Endometrial microvascular endothelial cells (primary cell): ENCODE measurements at regions not wholly inside any gene's neighbourhood (a gene's known extent, or its start where the extent isn't known, plus 50 kb on each side); places are given as distances from the start of the nearest gene placed in this dataset.
"Not testable (repeated sequence)": the region's sequence is repeated elsewhere in the genome, so short reads cannot be mapped to it uniquely, and the experiment has no call there.

ENCODE experiments used
- in situ Hi-C: cut with HindIII; loops from 2 replicates; pipeline ENCODE4 v1.10.0; 2017; ENCODE audit warnings: low sequenced_read_pairs, low pct_unique_long_range_greater_than_20kb; ENCODE audit errors: inconsistent ontology term

DNA sequence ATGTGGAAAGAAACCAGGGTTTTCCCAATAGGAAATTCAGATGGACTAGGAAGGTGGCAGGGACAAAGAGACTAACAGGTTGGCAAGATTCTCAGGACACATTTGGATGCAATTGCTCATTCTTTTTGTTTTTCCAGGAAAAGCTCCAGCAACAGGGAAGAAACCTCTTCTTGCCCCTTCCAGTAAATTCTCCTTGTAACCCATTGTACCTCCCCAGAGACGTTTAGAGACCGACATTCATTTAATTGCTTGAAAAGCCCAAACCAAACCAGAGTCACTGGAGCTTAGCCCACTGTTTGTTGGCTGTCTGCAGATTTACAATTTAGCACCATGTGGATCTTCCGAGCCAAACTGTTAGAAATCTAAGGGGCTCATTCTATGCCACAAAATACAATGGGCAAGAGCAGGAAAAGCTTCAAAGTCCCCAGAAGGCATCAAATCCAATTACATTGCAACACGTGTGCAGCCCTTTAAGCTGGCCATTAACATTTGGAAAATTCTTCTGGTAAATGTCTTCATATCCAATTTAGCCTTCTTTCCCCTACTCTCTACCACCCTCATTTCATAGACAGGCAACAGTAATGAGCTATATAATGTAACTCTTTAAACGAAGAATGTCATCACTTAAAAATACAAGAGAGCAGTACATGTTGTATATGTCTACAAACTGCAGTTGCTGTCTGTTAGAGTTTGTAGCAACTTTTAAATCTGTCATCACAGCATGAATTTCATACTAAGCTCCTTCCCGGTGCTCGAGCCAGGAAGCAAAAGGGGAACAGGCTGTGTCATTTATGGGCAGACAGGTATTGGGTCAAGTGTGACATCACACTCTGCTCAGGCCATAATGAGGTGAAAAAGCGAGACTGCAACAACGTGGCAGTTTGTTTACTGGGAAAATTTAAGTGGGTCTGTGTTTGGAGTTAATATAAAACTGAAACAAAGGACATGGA, 235.6 kb upstream of the HNRNPA3 start:
- in situ Hi-C loops = no loop called here

GRCh38 chr2:176978921-176979320, 233.7 kb upstream of the HNRNPA3 start:
- in situ Hi-C loops = no loop called here

DNA sequence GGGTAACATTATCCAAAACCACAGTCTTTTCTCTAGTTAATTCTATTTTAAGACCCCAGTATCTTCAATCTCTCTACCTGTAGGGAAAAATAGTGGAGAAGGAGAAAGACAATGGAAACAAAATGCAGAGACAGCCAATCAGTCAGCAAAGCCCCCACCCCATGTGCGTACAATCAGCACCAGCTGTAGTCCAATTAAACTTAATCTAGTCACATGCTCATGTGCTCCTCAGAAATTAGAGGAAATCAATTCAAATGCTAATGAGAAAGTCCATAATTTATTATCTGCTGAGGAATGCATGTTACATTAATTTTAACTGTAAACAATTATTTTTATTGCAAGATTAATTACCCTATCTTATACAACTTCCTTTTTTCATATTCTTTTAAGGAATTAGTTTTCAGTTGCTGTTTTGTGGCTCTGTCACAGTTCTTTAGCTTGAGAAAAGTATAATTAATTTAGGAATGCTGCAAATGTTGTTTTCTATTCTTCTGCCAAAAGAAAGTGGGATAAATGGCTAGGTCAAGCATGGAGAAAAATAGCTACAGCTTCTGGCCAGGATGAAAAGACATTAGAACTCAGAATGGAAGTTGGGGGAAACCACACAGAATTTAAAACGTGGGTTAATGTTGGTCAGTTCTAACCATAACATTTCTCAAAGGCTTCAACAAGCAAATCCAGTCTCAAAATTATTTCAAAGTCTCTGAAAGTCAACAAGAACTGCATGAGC, 232.4 kb upstream of the HNRNPA3 start:
- in situ Hi-C loops = no loop called here

DNA sequence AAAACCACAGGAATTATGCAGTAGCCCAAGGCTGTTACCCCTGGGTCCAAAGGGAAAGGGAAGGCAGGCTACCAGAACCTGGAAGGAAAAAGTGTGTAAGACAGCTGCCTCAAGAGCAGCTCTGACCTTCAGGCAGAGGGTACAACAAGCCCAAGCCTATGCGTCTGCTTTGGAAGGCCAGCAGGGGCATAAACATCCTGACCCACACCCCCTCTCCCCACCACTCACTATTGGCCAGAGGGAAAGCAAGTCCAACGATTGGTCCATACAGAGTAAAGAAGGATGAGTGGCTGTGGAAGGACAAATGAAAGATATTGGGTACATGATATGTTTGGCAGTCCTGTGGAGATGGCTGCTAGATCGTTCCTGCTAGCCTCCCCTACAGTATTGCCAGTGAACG, 227.6 kb upstream of the HNRNPA3 start:
- in situ Hi-C loops = no loop called here

DNA sequence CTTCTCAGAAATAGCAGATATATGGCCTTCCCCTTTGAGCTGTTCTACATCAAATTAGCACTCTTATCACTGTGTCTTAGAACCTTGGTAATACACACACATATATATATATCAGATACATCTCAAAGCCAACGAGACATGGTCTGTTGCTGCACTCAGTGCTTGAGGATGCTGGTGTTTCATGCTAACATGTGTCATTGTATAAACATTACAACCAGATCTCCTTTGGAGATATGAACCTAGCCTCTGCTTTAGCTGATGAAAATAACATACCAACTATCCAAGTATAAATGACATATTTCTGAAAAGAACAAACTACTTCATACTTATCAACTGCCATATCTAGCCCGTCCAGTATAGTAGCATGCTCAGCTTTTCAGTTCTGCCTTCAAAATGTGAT, 226.7 kb upstream of the HNRNPA3 start:
- in situ Hi-C loops = no loop called here

DNA sequence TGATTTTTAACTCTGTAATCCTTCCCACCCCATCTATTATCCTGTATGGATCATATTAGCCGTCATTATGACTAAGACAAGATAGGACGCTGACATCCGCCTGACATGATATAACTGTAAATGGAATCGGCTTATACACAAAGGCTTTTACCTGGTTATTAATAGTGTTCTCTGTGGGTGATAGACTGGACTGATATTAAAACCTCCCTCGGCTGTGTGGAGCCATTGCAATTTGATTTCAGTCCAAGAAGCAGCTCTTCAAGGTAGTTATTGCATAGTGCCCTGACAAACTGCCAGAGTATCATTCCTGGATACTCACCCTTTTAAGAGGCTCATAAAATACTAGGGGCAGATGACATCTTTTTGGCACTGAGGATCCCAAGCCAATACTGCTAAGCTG, 226.1 kb upstream of the HNRNPA3 start:
- in situ Hi-C loops = no loop called here

DNA sequence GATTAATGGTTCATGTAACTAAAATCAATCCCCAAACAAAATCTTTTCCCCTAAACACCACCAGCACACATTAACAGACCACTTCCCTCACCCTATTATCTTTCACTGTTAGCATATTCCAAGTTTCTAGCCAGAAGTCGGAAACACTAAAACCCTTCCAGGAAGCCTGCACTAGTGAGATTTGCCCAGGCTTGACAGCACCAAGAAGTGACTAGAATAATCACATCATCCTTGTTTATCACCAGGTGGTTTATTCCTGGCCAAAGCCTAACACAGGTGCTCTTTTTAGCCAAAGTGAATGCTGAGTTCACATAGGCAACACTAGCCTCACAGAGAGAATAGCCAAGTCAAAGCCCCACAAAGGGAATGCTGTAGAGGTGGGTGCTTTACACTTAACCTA, 221.2 kb upstream of the HNRNPA3 start:
- in situ Hi-C loops = no loop called here

GRCh38 chr2:176997074-176997791, 215.4 kb upstream of the HNRNPA3 start:
- in situ Hi-C loops = no loop called here

- in situ Hi-C loops = no loop called here
Observed at GRCh38 chr2:176997792-176998169, 214.8 kb upstream of the HNRNPA3 start.

DNA sequence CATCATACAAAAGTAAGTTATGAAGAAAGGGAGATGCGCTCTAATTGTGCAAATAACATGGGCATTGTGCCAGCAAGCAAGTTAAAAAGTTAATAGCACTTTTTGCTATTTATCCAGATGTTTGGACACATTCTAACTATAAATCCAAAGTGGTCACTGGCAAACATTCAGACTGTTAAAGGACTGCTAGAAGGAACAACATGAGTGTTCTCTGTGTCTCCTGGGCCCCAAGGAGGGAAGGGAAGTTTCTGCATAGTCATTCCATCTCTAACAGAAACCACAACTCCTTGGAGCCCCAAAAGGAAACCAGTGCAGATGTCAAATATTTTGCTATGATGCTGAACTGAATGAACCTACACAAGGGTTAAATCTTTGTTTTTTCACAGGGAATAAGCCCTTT, 213.3 kb upstream of the HNRNPA3 start:
- in situ Hi-C loops = no loop called here

GRCh38 chr2:177000061-177000714, 212.4 kb upstream of the HNRNPA3 start:
- in situ Hi-C loops = no loop called here

DNA sequence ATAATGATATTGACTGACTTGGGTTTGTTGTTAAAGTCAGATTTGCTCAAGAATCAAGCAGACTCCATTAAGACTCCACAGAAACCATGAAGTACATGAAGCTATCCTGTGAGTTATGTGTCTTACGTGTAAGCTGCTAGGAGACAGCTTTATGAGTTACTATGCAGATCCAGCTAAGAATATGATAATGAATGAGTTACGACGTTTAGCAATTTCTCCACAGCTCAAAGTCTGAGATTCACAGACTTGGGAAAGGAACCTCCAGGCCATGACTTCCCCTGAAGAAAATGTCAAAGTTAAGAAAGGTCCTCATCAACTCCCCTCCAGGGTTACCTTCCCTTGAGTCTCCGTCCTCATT, 211.9 kb upstream of the HNRNPA3 start:
- in situ Hi-C loops = no loop called here

GRCh38 chr2:177001334-177001733, 211.3 kb upstream of the HNRNPA3 start:
- in situ Hi-C loops = no loop called here

GRCh38 chr2:177002983-177003382, 209.6 kb upstream of the HNRNPA3 start:
- in situ Hi-C loops = no loop called here

DNA sequence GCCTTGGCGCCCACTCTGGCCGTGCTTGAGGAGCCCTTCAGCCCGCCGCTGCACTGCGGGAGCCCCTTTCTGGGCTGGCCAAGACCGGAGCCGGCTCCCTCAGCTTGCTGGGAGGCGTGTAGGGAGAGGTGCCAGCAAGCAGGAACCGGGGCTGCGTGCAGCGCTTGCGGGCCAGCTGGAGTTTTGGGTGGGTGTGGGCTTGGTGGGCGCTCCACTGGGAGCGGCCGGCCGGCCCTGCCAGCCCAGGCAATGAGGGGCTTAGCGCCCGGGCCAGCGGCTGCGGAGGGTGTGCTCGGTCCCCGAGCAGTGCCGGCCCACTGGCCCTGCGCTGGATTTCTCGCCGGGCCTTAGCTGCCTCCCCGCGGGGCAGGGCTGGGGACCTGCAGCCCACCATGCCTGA, 204.9 kb upstream of the HNRNPA3 start:
- in situ Hi-C loops = not testable (repeated sequence)

GRCh38 chr2:177008662-177009061, 203.9 kb upstream of the HNRNPA3 start:
- in situ Hi-C loops = not testable (repeated sequence)

DNA sequence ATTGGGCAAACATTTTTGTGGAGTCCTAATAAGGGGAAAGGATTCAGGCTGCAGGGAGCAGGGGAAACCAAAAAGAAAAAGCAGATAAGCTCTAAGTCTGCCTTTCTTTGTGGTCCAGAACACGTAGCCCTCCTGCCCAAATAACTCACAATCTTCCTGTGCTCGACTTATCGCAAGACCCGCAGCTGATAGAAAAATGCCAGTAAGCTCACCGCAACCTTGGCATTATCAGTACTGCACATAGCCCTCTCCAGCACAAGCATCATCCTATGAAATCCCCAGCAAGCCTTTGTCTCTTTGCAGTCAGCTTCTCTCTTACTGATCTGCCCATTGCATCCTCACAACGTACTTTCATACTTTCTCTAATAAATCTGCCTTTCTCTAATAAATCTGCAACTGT, 202.4 kb upstream of the HNRNPA3 start:
- in situ Hi-C loops = no loop called here

GRCh38 chr2:177010861-177011260, 201.7 kb upstream of the HNRNPA3 start:
- in situ Hi-C loops = no loop called here

GRCh38 chr2:177014946-177015345, 197.6 kb upstream of the HNRNPA3 start:
- in situ Hi-C loops = no loop called here
